HG03045 (cell line): ENCODE measurements at regions not wholly inside any gene's neighbourhood (a gene's known extent, or its start where the extent isn't known, plus 50 kb on each side); places are given as distances from the start of the nearest gene placed in this dataset.
"Not testable (repeated sequence)": the region's sequence is repeated elsewhere in the genome, so short reads cannot be mapped to it uniquely, and the experiment has no call there.

ENCODE experiments used
- ATAC-seq: cut with Tn5 transposase; IDR thresholded peaks from one replicate; pipeline ENCODE4 v1.9.1; 2021; ENCODE audit warnings: mild to moderate bottlenecking, moderate library complexity; ENCODE audit not compliant: unreplicated experiment

GRCh38 chr5:84961193-84961592, 576.5 kb upstream of the EDIL3 start:
- ATAC-seq = no peak

GRCh38 chr5:84961903-84962302, 577.2 kb upstream of the EDIL3 start:
- no peak for ATAC-seq

GRCh38 chr5:84983093-84983492, 598.4 kb upstream of the EDIL3 start:
- no peak for ATAC-seq

GRCh38 chr5:84985148-84985547, 600.5 kb upstream of the EDIL3 start:
- no peak for ATAC-seq

GRCh38 chr5:84986688-84987087, 602.0 kb upstream of the EDIL3 start:
- no peak for ATAC-seq

- no peak for ATAC-seq
Measured at GRCh38 chr5:85000671-85001070, 616.0 kb upstream of the EDIL3 start.

GRCh38 chr5:85002026-85002425, 617.3 kb upstream of the EDIL3 start:
- not testable (repeated sequence) for ATAC-seq

GRCh38 chr5:85010014-85010562, 625.4 kb upstream of the EDIL3 start:
- ATAC-seq = no peak

- no peak for ATAC-seq
Measured at GRCh38 chr5:85017261-85017660, 632.6 kb upstream of the EDIL3 start.

- ATAC-seq = no peak
Measured at GRCh38 chr5:85030316-85031084, 645.8 kb upstream of the EDIL3 start.

GRCh38 chr5:85049020-85049419, 664.3 kb upstream of the EDIL3 start:
- ATAC-seq = no peak

- no peak for ATAC-seq
Measured at GRCh38 chr5:85052826-85053225, 668.1 kb upstream of the EDIL3 start.

- no peak for ATAC-seq
Measured at GRCh38 chr5:85069659-85070640, 685.3 kb upstream of the EDIL3 start.

- ATAC-seq = no peak
Measured at GRCh38 chr5:85077581-85077980, 692.9 kb upstream of the EDIL3 start.

GRCh38 chr5:85096421-85096820, 711.7 kb upstream of the EDIL3 start:
- no peak for ATAC-seq

- ATAC-seq = no peak
Measured at GRCh38 chr5:85108471-85108870, 723.8 kb upstream of the EDIL3 start.

- ATAC-seq = no peak
Measured at GRCh38 chr5:85109616-85110015, 724.9 kb upstream of the EDIL3 start.

GRCh38 chr5:85132269-85132668, 747.6 kb upstream of the EDIL3 start:
- no peak for ATAC-seq

GRCh38 chr5:85140471-85140870, 755.8 kb upstream of the EDIL3 start:
- no peak for ATAC-seq

- no peak for ATAC-seq
Measured at GRCh38 chr5:85143138-85143537, 758.5 kb upstream of the EDIL3 start.

GRCh38 chr5:85148701-85149100, 764.0 kb upstream of the EDIL3 start:
- ATAC-seq = no peak

GRCh38 chr5:85159395-85159794, 774.7 kb upstream of the EDIL3 start:
- ATAC-seq = no peak
